NT2/D1 (cell line): ENCODE measurements at regions not wholly inside any gene's neighbourhood (a gene's known extent, or its start where the extent isn't known, plus 50 kb on each side); places are given as distances from the start of the nearest gene placed in this dataset.

Experiments
- SUZ12 ChIP-seq: IDR thresholded peaks from 2 replicates; pipeline ENCODE4 v1.6.1; 2011; ENCODE audit not compliant: insufficient read length, insufficient read depth; ENCODE audit errors: extremely low read depth
- YY1 ChIP-seq: IDR thresholded peaks from 2 replicates; pipeline ENCODE4 v1.6.1; 2011; ENCODE audit not compliant: insufficient read length, insufficient read depth
- ZNF274 ChIP-seq: IDR thresholded peaks from 2 replicates; pipeline ENCODE4 v1.6.1; 2011; ENCODE audit warnings: mild to moderate bottlenecking, low read depth, low read length

DNA sequence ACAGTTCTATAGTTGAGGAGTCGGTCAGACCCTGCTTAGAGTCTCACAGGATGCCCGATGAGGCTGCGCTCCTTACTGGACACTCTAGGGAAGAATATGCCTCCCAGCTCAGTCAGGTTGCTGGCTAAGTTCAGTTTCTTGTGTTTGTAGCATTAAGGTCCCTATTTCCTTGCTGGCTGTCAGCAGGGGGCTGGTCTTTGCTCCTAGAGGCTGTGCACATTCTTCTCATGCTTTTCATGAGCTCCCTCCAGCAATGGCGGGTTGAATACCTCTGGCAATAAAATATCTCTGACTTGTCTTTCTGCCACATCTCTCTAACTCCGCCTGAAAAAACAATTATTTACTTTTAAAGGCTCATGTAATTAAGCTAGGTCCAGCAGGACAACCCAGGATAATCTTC, 79.4 kb upstream of the DNAJC10 start:
- TF ChIP-seq SUZ12 (no peak), YY1 (no peak), ZNF274 (no peak)
